Islet of Langerhans (tissue), 1 donor: ENCODE measurements at regions not wholly inside any gene's neighbourhood (a gene's known extent, or its start where the extent isn't known, plus 50 kb on each side); places are given as distances from the start of the nearest gene placed in this dataset.

ENCODE experiments used
- FAIRE-seq: peaks from one replicate; lab custom pipeline; 2011; peaks lifted over from hg19 to GRCh38; lab: Jason Lieb, UNC

- no peak for FAIRE-seq
Measured at GRCh38 chr3:43783987-43784639, 93.4 kb downstream of the ABHD5 start.

- no peak for FAIRE-seq
Measured at GRCh38 chr3:43784640-43785011, 93.9 kb downstream of the ABHD5 start.

- no peak for FAIRE-seq
Measured at GRCh38 chr3:43785551-43785950, 94.8 kb downstream of the ABHD5 start.

GRCh38 chr3:43786102-43786501 lies 95.4 kb downstream of the ABHD5 start:
- FAIRE-seq, result no peak

GRCh38 chr3:43786526-43787305 lies 96.0 kb downstream of the ABHD5 start:
- FAIRE-seq, result no peak

- FAIRE-seq, result no peak
Measured at GRCh38 chr3:43787330-43787729, 96.6 kb downstream of the ABHD5 start.

GRCh38 chr3:43789028-43789427 lies 98.3 kb downstream of the ABHD5 start:
- no peak for FAIRE-seq

- no peak for FAIRE-seq
Measured at GRCh38 chr3:43790060-43790459, 99.3 kb downstream of the ABHD5 start.

GRCh38 chr3:43790476-43790875 lies 99.7 kb downstream of the ABHD5 start:
- FAIRE-seq, result no peak

- FAIRE-seq, result no peak
Measured at GRCh38 chr3:43791246-43791645, 100.5 kb downstream of the ABHD5 start.

- FAIRE-seq, result no peak
Measured at GRCh38 chr3:43792904-43793303, 102.2 kb downstream of the ABHD5 start.

- FAIRE-seq, result no peak
Measured at GRCh38 chr3:43793648-43794372, 103.1 kb downstream of the ABHD5 start.

- no peak for FAIRE-seq
Measured at GRCh38 chr3:43794776-43795175, 104.0 kb downstream of the ABHD5 start.

GRCh38 chr3:43795491-43795890 lies 104.8 kb downstream of the ABHD5 start:
- no peak for FAIRE-seq

GRCh38 chr3:43796041-43796596 lies 105.4 kb downstream of the ABHD5 start:
- FAIRE-seq, result no peak

- FAIRE-seq, result no peak
Measured at GRCh38 chr3:43797794-43798193, 107.1 kb downstream of the ABHD5 start.

- FAIRE-seq, result no peak
Measured at GRCh38 chr3:43810797-43811196, 120.1 kb downstream of the ABHD5 start.

GRCh38 chr3:43814461-43814860 lies 123.7 kb downstream of the ABHD5 start:
- FAIRE-seq, result no peak

GRCh38 chr3:43816372-43816771 lies 125.6 kb downstream of the ABHD5 start:
- FAIRE-seq, result no peak

- FAIRE-seq, result no peak
Measured at GRCh38 chr3:43817064-43817463, 126.3 kb downstream of the ABHD5 start.

- FAIRE-seq, result no peak
Measured at GRCh38 chr3:43817825-43818224, 127.1 kb downstream of the ABHD5 start.

GRCh38 chr3:43818229-43818628 lies 127.5 kb downstream of the ABHD5 start:
- FAIRE-seq, result no peak
